EL (cell line): ENCODE measurements at regions not wholly inside any gene's neighbourhood (a gene's known extent, or its start where the extent isn't known, plus 50 kb on each side); places are given as distances from the start of the nearest gene placed in this dataset.
"Not testable (repeated sequence)": the region's sequence is repeated elsewhere in the genome, so short reads cannot be mapped to it uniquely, and the experiment has no call there.

Source experiments
- DNase-seq: peaks from one replicate; pipeline ENCODE4 v3.0.0-alpha.2; 2016

DNA sequence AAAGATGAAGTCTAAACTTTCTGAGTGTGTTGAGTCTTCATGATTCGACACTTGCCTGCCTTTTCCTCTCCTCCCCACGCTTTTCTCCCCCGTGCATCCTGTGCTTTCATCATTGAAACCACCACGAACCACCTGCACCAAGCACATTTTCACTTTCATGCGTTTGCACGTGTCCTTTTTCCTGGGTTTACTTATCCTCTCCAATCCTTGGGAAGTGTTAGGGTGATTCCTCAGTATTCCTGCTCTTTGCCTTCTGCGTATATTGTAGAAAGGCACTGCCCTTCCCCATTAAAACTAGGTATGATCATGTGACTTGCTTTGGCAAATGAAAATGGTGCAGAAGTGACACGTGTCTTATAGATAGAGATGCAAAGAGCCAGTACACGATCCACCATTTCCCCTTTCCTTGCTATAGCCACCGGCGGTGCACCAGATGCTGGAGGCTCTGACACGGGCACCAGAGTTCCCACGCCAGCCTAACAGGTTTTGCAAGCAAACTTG is 106.6 kb downstream of the BRMS1L start:
- no peak for DNase-seq

DNA sequence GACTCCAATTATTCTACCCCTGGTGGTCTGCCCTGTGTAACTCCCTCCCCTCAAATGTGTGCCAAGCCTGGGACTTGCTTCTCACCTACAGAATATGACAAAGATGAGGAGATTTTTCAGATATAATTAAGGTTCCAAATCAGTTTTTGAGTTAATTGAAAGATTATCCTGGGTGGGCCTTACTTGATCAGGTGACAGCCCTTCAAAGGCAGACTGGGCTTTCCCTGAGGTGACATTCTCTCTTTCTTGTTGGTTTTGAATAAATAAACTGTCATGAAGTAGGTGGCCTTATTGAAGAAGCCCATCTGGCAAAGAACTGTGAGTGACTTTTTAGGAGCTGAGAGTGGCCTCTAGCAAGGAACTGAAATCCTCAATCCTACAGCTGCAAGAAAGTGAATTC is 106.0 kb downstream of the BRMS1L start:
- no peak for DNase-seq

DNA sequence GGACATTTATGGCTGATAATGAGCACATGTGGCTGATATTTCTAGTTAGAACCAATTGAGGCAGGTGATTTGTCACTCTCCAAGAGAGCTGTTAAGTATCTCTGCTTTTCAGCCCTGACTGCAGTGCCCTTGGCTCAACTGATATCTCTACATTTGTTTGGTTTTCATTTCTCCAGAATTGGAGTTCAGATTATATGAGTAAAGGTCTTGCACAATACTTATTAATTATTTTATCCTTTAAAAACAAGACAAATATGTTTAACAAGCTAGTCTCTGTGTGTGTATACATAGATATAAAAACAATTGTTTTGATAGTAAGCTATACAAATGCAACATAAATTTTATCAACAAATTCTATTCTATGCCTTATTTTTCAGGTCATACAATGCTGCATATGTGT is 105.2 kb downstream of the BRMS1L start:
- no peak for DNase-seq

DNA sequence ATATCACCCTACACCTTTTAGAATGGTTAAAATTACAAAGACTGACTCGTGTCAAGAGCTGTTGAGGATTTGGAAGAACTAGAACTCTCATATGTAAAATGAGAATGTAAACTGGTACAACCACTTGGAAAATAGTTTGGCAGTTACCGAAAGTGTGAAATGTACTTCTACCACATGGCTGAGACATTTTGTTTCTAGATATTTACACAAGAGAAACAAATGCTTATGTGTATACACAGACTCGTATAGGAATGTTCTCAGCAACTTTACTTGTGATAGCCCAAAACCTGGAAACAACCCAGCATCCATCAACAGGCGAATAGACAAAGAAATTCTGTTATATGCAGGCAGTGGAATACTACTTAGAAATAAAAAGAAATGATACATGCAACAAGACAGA is 103.0 kb downstream of the BRMS1L start:
- no peak for DNase-seq

DNA sequence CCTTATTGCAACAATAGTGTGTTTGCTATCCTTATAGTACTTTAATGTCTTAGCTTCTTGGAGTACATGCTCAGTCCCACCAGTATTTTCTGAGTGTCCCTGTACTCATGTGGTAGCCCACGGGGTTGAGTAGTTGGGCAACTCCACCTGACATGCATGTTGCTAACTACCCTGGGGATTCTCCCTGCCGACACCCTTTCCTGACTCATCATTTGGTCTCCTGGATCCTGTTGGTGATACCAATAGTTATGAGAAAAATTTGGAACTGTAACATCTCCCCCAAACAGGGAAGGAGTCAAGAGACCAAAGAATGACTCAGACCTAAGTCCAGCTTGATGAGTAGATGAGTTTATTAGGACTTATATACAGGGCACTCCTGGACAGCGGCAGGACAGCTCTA is 101.6 kb downstream of the BRMS1L start:
- peak; percentile 2 for DNase-seq

DNA sequence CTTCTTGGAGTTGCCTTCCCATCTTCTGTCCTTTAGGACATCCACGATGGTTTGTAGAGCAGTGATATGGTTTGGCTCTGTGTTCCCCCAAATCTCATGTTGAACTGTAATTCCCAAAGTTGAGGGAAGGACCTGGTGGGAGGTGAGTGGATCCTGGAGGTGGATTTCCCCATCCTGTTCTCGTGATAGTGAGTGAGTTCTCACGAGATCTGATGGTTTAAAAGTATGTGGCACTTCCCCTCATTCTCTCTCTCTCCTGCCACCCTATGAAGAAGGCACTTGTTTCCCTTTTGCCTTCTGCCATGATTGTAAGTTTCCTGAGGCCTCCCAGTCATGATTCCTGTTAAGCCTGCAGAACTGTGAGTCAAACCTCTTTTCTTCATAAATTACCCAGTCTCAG is 99.2 kb downstream of the BRMS1L start:
- no peak for DNase-seq

DNA sequence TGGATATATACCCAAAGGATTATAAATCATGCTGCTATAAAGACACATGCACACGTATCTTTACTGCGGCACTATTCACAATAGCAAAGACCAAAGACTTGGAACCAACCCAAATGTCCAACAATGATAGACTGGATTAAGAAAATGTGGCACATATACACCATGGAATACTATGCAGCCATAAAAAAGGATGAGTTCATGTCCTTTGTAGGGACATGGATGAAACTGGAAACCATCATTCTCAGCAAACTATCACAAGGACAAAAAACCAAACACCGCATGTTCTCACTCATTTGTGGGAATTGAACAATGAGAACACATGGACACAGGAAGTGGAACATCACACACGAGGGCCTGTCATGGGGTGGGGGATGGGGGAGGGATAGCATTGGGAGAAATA is 96.5 kb downstream of the BRMS1L start:
- DNase-seq: not testable (repeated sequence)

DNA sequence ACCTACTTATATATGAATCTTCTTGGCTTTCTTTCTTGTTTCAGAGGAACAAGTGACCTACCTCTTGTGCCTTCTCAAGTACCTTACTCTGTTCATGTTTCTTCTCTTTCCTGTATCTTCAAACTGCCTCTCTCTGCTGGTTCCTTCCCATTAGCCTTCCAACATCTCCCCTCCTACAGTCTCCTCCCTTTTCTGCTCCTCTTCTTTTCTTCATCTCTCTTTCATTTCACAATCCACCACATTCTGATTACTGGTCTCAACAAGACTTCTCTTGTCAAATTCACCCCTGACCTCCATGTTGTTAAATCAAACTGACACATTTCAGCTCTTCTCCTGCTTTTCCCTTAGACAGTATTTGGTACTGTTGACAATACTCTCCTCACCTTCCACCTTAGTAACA is 95.6 kb downstream of the BRMS1L start:
- DNase-seq: no peak
